ENCODE measurements at regions not wholly inside any gene's neighbourhood (a gene's known extent, or its start where the extent isn't known, plus 50 kb on each side); places are given as distances from the start of the nearest gene placed in this dataset.

- ATAC-seq (replicated peaks in 1 of 2) (no peak), DNase-seq (no peak)
- Mint-ChIP-seq H3K27me3 (ENCODE audit: low read depth) (peaks cover 40% of the 10 kb centered on the region), H3K27ac (no peak overlapping the region), H3K36me3 (ENCODE audit: insufficient read depth in 2 of 2) (no peaks in the 10 kb centered on the region), H3K9me3 (no peaks in the 10 kb centered on the region), H3K4me1 (ENCODE audit: low read depth) (no peaks in the 10 kb centered on the region), H3K4me3 (no peak overlapping the region)
Observed at GRCh38 chr17:6313835-6314234, 121.1 kb downstream of the AIPL1 start.

- H3K27me3 Mint-ChIP-seq (ENCODE audit: low read depth): peaks cover 40% of the 10 kb centered on the region
- H3K9me3 Mint-ChIP-seq: peaks cover 0 to 5% of the 10 kb centered on the region in 2 donors
- DNase-seq (no peak), ATAC-seq (replicated peaks in 1 of 2) (no peak)
- no peaks in the 10 kb centered on the region for H3K36me3 Mint-ChIP-seq (ENCODE audit: insufficient read depth in 2 of 2)
- H3K4me1 Mint-ChIP-seq (ENCODE audit: low read depth): no peaks in the 10 kb centered on the region
- no peak overlapping the region for H3K4me3 Mint-ChIP-seq
- H3K27ac Mint-ChIP-seq: no peak overlapping the region
Observed at GRCh38 chr17:6306820-6307219, 128.1 kb downstream of the AIPL1 start.

- ATAC-seq (replicated peaks in 1 of 2) (no peak), DNase-seq (no peak)
- H3K36me3 Mint-ChIP-seq (ENCODE audit: insufficient read depth in 2 of 2): no peaks in the 10 kb centered on the region
- H3K9me3 Mint-ChIP-seq: peaks cover 0 to 5% of the 10 kb centered on the region in 2 donors
- no peaks in the 10 kb centered on the region for H3K4me1 Mint-ChIP-seq (ENCODE audit: low read depth)
- no peak overlapping the region for H3K27ac Mint-ChIP-seq
- H3K4me3 Mint-ChIP-seq: no peak overlapping the region
- H3K27me3 Mint-ChIP-seq (ENCODE audit: low read depth): peaks cover 34% of the 10 kb centered on the region
Observed at GRCh38 chr17:6305613-6306360, 129.1 kb downstream of the AIPL1 start.

GRCh38 chr17:6304894-6305612 lies 129.9 kb downstream of the AIPL1 start:
- Mint-ChIP-seq H3K27ac (no peak overlapping the region), H3K9me3 (peaks cover 0 to 5% of the 10 kb centered on the region in 2 donors), H3K27me3 (ENCODE audit: low read depth) (peaks cover 32% of the 10 kb centered on the region), H3K4me3 (no peak overlapping the region), H3K36me3 (ENCODE audit: insufficient read depth in 2 of 2) (no peaks in the 10 kb centered on the region), H3K4me1 (ENCODE audit: low read depth) (no peaks in the 10 kb centered on the region)
- DNase-seq: no peak
- ATAC-seq (replicated peaks in 1 of 2): no peak

- Mint-ChIP-seq H3K36me3 (ENCODE audit: insufficient read depth in 2 of 2) (no peaks in the 10 kb centered on the region), H3K4me1 (ENCODE audit: low read depth) (no peaks in the 10 kb centered on the region), H3K9me3 (peaks cover 0 to 5% of the 10 kb centered on the region in 2 donors), H3K27me3 (ENCODE audit: low read depth) (peaks cover 30% of the 10 kb centered on the region), H3K27ac (no peak overlapping the region), H3K4me3 (no peak overlapping the region)
- ATAC-seq (replicated peaks in 1 of 2) (no peak), DNase-seq (peak; percentile 9 to 11)
Observed at GRCh38 chr17:6303664-6304063, 131.3 kb downstream of the AIPL1 start.

- Mint-ChIP-seq H3K36me3 (ENCODE audit: insufficient read depth in 2 of 2) (no peaks in the 10 kb centered on the region), H3K4me3 (no peak overlapping the region), H3K27me3 (ENCODE audit: low read depth) (peaks cover 27% of the 10 kb centered on the region), H3K27ac (no peak overlapping the region), H3K4me1 (ENCODE audit: low read depth) (no peaks in the 10 kb centered on the region), H3K9me3 (peaks cover 0 to 4% of the 10 kb centered on the region in 2 donors)
- ATAC-seq (replicated peaks in 1 of 2): no peak
- no peak for DNase-seq
Observed at GRCh38 chr17:6299275-6299674, 135.6 kb downstream of the AIPL1 start.

- Mint-ChIP-seq H3K36me3 (ENCODE audit: insufficient read depth in 2 of 2) (no peaks in the 10 kb centered on the region), H3K9me3 (no peaks in the 10 kb centered on the region), H3K4me1 (ENCODE audit: low read depth) (no peaks in the 10 kb centered on the region), H3K27me3 (ENCODE audit: low read depth) (peaks cover 24% of the 10 kb centered on the region), H3K27ac (no peak overlapping the region), H3K4me3 (no peak overlapping the region)
- ATAC-seq (replicated peaks in 1 of 2): no peak
- no peak for DNase-seq
Observed at GRCh38 chr17:6297960-6298359, 137.0 kb downstream of the AIPL1 start.

- H3K27me3 Mint-ChIP-seq (ENCODE audit: low read depth): peaks cover 19% of the 10 kb centered on the region
- H3K9me3 Mint-ChIP-seq: no peaks in the 10 kb centered on the region
- no peak overlapping the region for H3K4me3 Mint-ChIP-seq
- H3K4me1 Mint-ChIP-seq (ENCODE audit: low read depth): no peaks in the 10 kb centered on the region
- H3K36me3 Mint-ChIP-seq (ENCODE audit: insufficient read depth in 2 of 2): no peaks in the 10 kb centered on the region
- H3K27ac Mint-ChIP-seq: no peak overlapping the region
- DNase-seq (no peak), ATAC-seq (replicated peaks in 1 of 2) (no peak)
Observed at GRCh38 chr17:6297119-6297518, 137.8 kb downstream of the AIPL1 start.

- no peak overlapping the region for H3K4me3 Mint-ChIP-seq
- no peaks in the 10 kb centered on the region for H3K4me1 Mint-ChIP-seq (ENCODE audit: low read depth)
- H3K9me3 Mint-ChIP-seq: no peaks in the 10 kb centered on the region
- H3K27ac Mint-ChIP-seq: no peak overlapping the region
- no peak for DNase-seq
- H3K36me3 Mint-ChIP-seq (ENCODE audit: insufficient read depth in 2 of 2): no peaks in the 10 kb centered on the region
- H3K27me3 Mint-ChIP-seq (ENCODE audit: low read depth): peaks cover 5% of the 10 kb centered on the region
- no peak for ATAC-seq (replicated peaks in 1 of 2)
Observed at GRCh38 chr17:6290488-6291196, 144.3 kb downstream of the AIPL1 start.

GRCh38 chr17:6286233-6286632 lies 148.7 kb downstream of the AIPL1 start:
- H3K27ac Mint-ChIP-seq: no peak overlapping the region
- ATAC-seq (replicated peaks in 1 of 2) (no peak), DNase-seq (no peak)

GRCh38 chr17:6285486-6285885 lies 149.4 kb downstream of the AIPL1 start:
- H3K4me3 Mint-ChIP-seq: no peak overlapping the region
- H3K27me3 Mint-ChIP-seq (ENCODE audit: low read depth): peaks cover 5% of the 10 kb centered on the region
- H3K9me3 Mint-ChIP-seq: no peaks in the 10 kb centered on the region
- no peak for DNase-seq
- no peaks in the 10 kb centered on the region for H3K4me1 Mint-ChIP-seq (ENCODE audit: low read depth)
- ATAC-seq (replicated peaks in 1 of 2): no peak
- H3K27ac Mint-ChIP-seq: no peak overlapping the region
- H3K36me3 Mint-ChIP-seq (ENCODE audit: insufficient read depth in 2 of 2): no peaks in the 10 kb centered on the region

More at GRCh38 chr17:6286233-6286632, 148.7 kb downstream of the AIPL1 start:
- Mint-ChIP-seq H3K36me3 (ENCODE audit: insufficient read depth in 2 of 2) (no peaks in the 10 kb centered on the region), H3K4me3 (no peak overlapping the region), H3K4me1 (ENCODE audit: low read depth) (no peaks in the 10 kb centered on the region), H3K27me3 (ENCODE audit: low read depth) (no peaks in the 10 kb centered on the region), H3K9me3 (no peaks in the 10 kb centered on the region)

- Mint-ChIP-seq H3K36me3 (ENCODE audit: insufficient read depth in 2 of 2) (no peaks in the 10 kb centered on the region), H3K27me3 (ENCODE audit: low read depth) (peaks cover 9% of the 10 kb centered on the region), H3K27ac (no peak overlapping the region), H3K4me3 (no peak overlapping the region), H3K4me1 (ENCODE audit: low read depth) (no peaks in the 10 kb centered on the region), H3K9me3 (no peaks in the 10 kb centered on the region)
- peak; percentile 9 to 11 for DNase-seq
- ATAC-seq (replicated peaks in 1 of 2): no peak
Observed at GRCh38 chr17:6279659-6280058, 155.3 kb downstream of the AIPL1 start.

GRCh38 chr17:6278376-6278775 lies 156.5 kb downstream of the AIPL1 start:
- Mint-ChIP-seq H3K9me3 (no peaks in the 10 kb centered on the region), H3K27me3 (ENCODE audit: low read depth) (peaks cover 9% of the 10 kb centered on the region), H3K4me3 (no peak overlapping the region), H3K4me1 (ENCODE audit: low read depth) (no peaks in the 10 kb centered on the region), H3K27ac (no peak overlapping the region), H3K36me3 (ENCODE audit: insufficient read depth in 2 of 2) (no peaks in the 10 kb centered on the region)
- ATAC-seq (replicated peaks in 1 of 2): no peak
- DNase-seq: no peak

Measured in activated T-cell treated with anti-CD3 and anti-CD28 coated beads, Interleukin-2, amount 50 U/mL, for 72 hours (primary cell).